Hepatocyte (in vitro differentiated cells): ENCODE measurements at regions not wholly inside any gene's neighbourhood (a gene's known extent, or its start where the extent isn't known, plus 50 kb on each side); places are given as distances from the start of the nearest gene placed in this dataset.

Experiments
- DNase-seq: peaks from one replicate; pipeline ENCODE4 v3.0.0-alpha.2; 2016; ENCODE audit warnings: low spot score
- H2AFZ ChIP-seq: fragments of 200-600 bp; sonication (generic); 2 replicates; pipeline ENCODE4 v1.6.0; 2016; ENCODE audit warnings: antibody characterized with exemption, mild to moderate bottlenecking
- H3K27ac ChIP-seq: fragments of 200-600 bp; sonication (generic); 2 replicates; pipeline ENCODE4 v1.5.1; 2016; ENCODE audit warnings: mild to moderate bottlenecking
- H3K27me3 ChIP-seq: fragments of 200-600 bp; sonication (generic); 2 replicates; pipeline ENCODE4 v1.6.1; 2016
- H3K36me3 ChIP-seq: fragments of 200-600 bp; sonication (generic); replicated peaks from 2 replicates; pipeline ENCODE4 v1.5.1; 2016; ENCODE audit warnings: low read depth; ENCODE audit not compliant: insufficient read depth
- H3K4me1 ChIP-seq: fragments of 200-600 bp; sonication (generic); 2 replicates; pipeline ENCODE4 v1.5.1; 2016; ENCODE audit warnings: mild to moderate bottlenecking, moderate library complexity; ENCODE audit not compliant: insufficient read depth
- H3K4me2 ChIP-seq: fragments of 200-600 bp; sonication (generic); 2 replicates; pipeline ENCODE4 v1.6.0; 2016
- H3K4me3 ChIP-seq: fragments of 200-600 bp; sonication (generic); 2 replicates; pipeline ENCODE4 v1.5.1; 2016; ENCODE audit warnings: mild to moderate bottlenecking
- H3K79me2 ChIP-seq: fragments of 200-600 bp; sonication (generic); 2 replicates; pipeline ENCODE4 v1.6.0; 2017; ENCODE audit warnings: mild to moderate bottlenecking
- H3K9me2 ChIP-seq: fragments of 200-600 bp; sonication (generic); replicated peaks from 2 replicates; pipeline ENCODE4 v1.6.0; 2017; ENCODE audit warnings: mild to moderate bottlenecking; ENCODE audit not compliant: insufficient read depth
- H3K9me3 ChIP-seq: fragments of 200-600 bp; sonication (generic); 2 replicates; pipeline ENCODE4 v1.5.1; 2016; ENCODE audit warnings: low read depth, mild to moderate bottlenecking
- H4K20me1 ChIP-seq: fragments of 200-600 bp; sonication (generic); 2 replicates; pipeline ENCODE4 v1.6.0; 2016; ENCODE audit warnings: mild to moderate bottlenecking; ENCODE audit not compliant: insufficient read depth, poor library complexity, severe bottlenecking
- EZH2 ChIP-seq: fragments of 200-600 bp; sonication (generic); IDR thresholded peaks from 2 replicates; pipeline ENCODE4 v1.6.1; 2016; ENCODE audit warnings: antibody characterized with exemption, mild to moderate bottlenecking, borderline replicate concordance
- EZH2phosphoT487 ChIP-seq: fragments of 200-600 bp; sonication (generic); IDR thresholded peaks from one replicate; pipeline ENCODE4 v1.6.1; 2018; ENCODE audit warnings: antibody characterized with exemption, mild to moderate bottlenecking, low read depth, moderate library complexity; ENCODE audit not compliant: unreplicated experiment, severe bottlenecking
- WGBS: methylation state at CpG from one replicate; pipeline ENCODE4 v1.1.6; 2016; ENCODE audit warnings: low lambda C conversion rate; ENCODE audit errors: missing lambda C conversion rate; 5-methylcytosine and 5-hydroxymethylcytosine counted together
- TF ChIP-seq, protein P1 (sequence below): fragments of 200-600 bp; sonication (generic); IDR thresholded peaks from 2 replicates; pipeline ENCODE4 v1.5.1; 2016; ENCODE audit warnings: antibody characterized with exemption, mild to moderate bottlenecking; ENCODE audit not compliant: poor library complexity

DNA sequence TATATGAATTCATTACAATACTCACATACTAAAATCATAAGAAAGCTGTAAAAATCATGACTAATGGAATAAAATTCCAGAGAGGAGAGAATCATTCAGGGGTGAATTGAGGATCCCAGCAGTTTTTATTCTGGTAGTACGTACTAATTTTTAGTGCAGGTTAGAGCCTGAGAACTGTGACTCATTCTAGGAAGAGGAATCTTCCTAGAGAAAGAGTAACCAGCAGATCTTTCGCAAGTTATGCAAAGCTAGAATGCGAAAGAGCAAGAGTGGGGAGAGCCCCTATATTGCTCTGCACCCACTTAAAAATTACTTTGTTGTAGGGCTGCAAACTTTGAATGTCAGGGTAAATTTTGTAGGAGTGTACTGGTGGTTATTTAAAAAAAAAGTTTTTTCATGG is 303.6 kb upstream of the ARPP21 start:
- H3K79me2 ChIP-seq: no peaks in the 10 kb centered on the region
- no peak for DNase-seq
- no peak overlapping the region for H2AFZ ChIP-seq
- H3K9me2 ChIP-seq: no peaks in the 10 kb centered on the region
- no peaks in the 10 kb centered on the region for H3K4me1 ChIP-seq
- H3K4me2 ChIP-seq: no peak overlapping the region
- 79% methylated on average over 3 of the region's 3 CpGs for WGBS
- no peaks in the 10 kb centered on the region for H4K20me1 ChIP-seq
- no peak for TF ChIP-seq EZH2
- TF ChIP-seq EZH2phosphoT487: no peak
- TF ChIP-seq, protein P1, sequence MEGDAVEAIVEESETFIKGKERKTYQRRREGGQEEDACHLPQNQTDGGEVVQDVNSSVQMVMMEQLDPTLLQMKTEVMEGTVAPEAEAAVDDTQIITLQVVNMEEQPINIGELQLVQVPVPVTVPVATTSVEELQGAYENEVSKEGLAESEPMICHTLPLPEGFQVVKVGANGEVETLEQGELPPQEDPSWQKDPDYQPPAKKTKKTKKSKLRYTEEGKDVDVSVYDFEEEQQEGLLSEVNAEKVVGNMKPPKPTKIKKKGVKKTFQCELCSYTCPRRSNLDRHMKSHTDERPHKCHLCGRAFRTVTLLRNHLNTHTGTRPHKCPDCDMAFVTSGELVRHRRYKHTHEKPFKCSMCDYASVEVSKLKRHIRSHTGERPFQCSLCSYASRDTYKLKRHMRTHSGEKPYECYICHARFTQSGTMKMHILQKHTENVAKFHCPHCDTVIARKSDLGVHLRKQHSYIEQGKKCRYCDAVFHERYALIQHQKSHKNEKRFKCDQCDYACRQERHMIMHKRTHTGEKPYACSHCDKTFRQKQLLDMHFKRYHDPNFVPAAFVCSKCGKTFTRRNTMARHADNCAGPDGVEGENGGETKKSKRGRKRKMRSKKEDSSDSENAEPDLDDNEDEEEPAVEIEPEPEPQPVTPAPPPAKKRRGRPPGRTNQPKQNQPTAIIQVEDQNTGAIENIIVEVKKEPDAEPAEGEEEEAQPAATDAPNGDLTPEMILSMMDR: no peak
- H3K27ac ChIP-seq: no peak overlapping the region
- H3K9me3 ChIP-seq: no peaks in the 10 kb centered on the region
- no peak overlapping the region for H3K4me3 ChIP-seq
- H3K27me3 ChIP-seq: no peaks in the 10 kb centered on the region
- H3K36me3 ChIP-seq: no peaks in the 10 kb centered on the region

DNA sequence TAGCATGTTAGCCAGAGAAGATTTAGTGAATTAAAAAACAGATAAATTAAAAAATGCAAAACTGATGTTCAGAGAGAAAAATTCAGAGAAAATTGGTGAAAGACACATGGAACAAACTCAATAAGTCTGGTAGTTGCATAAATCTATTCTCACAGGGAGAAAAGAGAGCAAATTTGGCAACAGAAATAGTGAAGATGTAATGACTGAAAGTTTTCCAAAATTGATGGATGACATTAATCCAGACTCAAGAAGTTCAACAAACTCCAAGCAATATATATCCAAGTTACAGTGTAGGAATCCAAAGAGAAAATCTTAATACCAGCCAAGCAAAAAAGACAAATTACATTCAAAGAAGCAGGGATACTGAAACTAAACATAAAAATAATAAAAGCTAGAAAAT is 302.7 kb upstream of the ARPP21 start:
- H3K4me3 ChIP-seq: no peak overlapping the region
- no peak overlapping the region for H3K27ac ChIP-seq
- TF ChIP-seq EZH2: no peak
- TF ChIP-seq, protein P1: no peak
- no peak for TF ChIP-seq EZH2phosphoT487
- H4K20me1 ChIP-seq: no peaks in the 10 kb centered on the region
- DNase-seq: no peak
- no peaks in the 10 kb centered on the region for H3K4me1 ChIP-seq
- no peaks in the 10 kb centered on the region for H3K27me3 ChIP-seq
- no peaks in the 10 kb centered on the region for H3K79me2 ChIP-seq
- no peaks in the 10 kb centered on the region for H3K36me3 ChIP-seq
- no peaks in the 10 kb centered on the region for H3K9me2 ChIP-seq
- H3K9me3 ChIP-seq: no peaks in the 10 kb centered on the region
- H3K4me2 ChIP-seq: no peak overlapping the region
- no peak overlapping the region for H2AFZ ChIP-seq

DNA sequence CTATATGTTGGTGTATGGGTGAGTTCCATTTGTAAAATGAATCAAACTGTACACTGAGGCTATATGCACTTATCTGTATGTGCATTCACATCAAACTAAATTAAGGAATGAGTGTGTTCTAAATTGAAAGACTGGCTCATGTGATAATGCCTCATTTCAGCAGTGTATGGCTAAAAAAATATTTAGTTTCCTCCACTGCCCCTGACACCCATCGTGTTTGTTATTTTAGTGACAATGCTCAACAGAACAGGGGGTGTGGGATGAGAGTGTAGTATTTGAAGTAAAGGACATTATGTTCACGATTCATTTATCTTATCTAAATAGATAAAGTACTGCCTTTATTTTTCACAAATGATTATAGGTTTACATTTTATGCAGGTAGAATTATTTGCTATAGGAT is 301.1 kb upstream of the ARPP21 start:
- DNase-seq: no peak
- Histone ChIP-seq H3K27me3 (no peaks in the 10 kb centered on the region), H3K27ac (no peak overlapping the region), H3K79me2 (no peaks in the 10 kb centered on the region), H3K9me2 (no peaks in the 10 kb centered on the region), H3K9me3 (no peaks in the 10 kb centered on the region), H3K4me3 (no peak overlapping the region), H2AFZ (no peak overlapping the region), H3K36me3 (no peaks in the 10 kb centered on the region), H4K20me1 (no peaks in the 10 kb centered on the region), H3K4me2 (no peak overlapping the region), H3K4me1 (no peaks in the 10 kb centered on the region)
- TF ChIP-seq, protein P1: no peak
- no peak for TF ChIP-seq EZH2
- TF ChIP-seq EZH2phosphoT487: no peak
- 37% methylated on average over 2 of the region's 2 CpGs for WGBS

DNA sequence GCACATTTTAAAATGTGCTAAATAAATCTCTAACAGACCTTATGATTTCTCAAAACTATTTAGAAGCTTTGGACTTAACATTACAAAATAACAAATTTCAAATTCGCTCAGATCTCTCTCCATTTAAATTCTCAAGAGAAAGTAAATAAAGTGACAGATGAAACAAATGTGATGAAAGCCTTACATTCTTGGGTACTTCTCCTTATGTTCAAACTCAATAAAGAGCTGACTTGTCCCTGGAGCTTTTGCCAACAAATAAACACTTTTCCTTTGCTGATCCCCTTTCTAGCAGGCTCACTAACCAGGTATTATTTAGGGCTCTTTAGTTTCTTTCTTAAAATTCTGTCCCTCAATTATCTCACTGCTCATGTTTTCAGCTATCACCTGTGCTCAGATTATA is 259.1 kb upstream of the ARPP21 start:
- 78% methylated on average over 1 of the region's 1 CpG for WGBS
- no peak overlapping the region for H3K27ac ChIP-seq
- no peak overlapping the region for H3K4me3 ChIP-seq
- no peaks in the 10 kb centered on the region for H4K20me1 ChIP-seq
- H2AFZ ChIP-seq: no peak overlapping the region
- no peaks in the 10 kb centered on the region for H3K9me3 ChIP-seq
- no peaks in the 10 kb centered on the region for H3K9me2 ChIP-seq
- H3K36me3 ChIP-seq: no peaks in the 10 kb centered on the region
- no peak overlapping the region for H3K4me2 ChIP-seq
- DNase-seq: no peak
- TF ChIP-seq, protein P1: no peak
- no peak for TF ChIP-seq EZH2
- TF ChIP-seq EZH2phosphoT487: no peak
- no peaks in the 10 kb centered on the region for H3K79me2 ChIP-seq
- no peaks in the 10 kb centered on the region for H3K4me1 ChIP-seq
- H3K27me3 ChIP-seq: no peaks in the 10 kb centered on the region
